Ovary (tissue), 7 donors: ENCODE measurements at regions not wholly inside any gene's neighbourhood (a gene's known extent, or its start where the extent isn't known, plus 50 kb on each side); places are given as distances from the start of the nearest gene placed in this dataset.

Experiments used
- DNase-seq, 5 donors: peaks; one replicate each; pipeline ENCODE4 v3.0.0-alpha.2; 2019 to 2020
- H3K27ac ChIP-seq, 2 donors: fragments of 200-600 bp; one replicate each; pipeline versions ENCODE4 v1.5.1 to v1.8.0; 2019 to 2022
- H3K27me3 ChIP-seq: fragments of 200-600 bp; one replicate; pipeline ENCODE4 v1.8.0; 2022
- H3K36me3 ChIP-seq: fragments of 200-600 bp; sonication (generic); one replicate; pipeline ENCODE4 v1.5.1; 2019
- H3K4me1 ChIP-seq: one replicate; pipeline ENCODE4 v1.8.1; 2013; ENCODE audit warnings: mild to moderate bottlenecking, moderate library complexity; ENCODE audit not compliant: insufficient read depth
- H3K4me3 ChIP-seq: fragments of 200-600 bp; sonication (generic); one replicate; pipeline ENCODE4 v1.5.1; 2017
- H3K9me3 ChIP-seq, 2 donors: fragments of 200-600 bp in 1 of 2; sonication (generic) in 1 of 2; one replicate each; pipeline versions ENCODE4 v1.5.1 to v1.8.1; 2013 to 2019; ENCODE audit warnings: mild to moderate bottlenecking in 1 of 2, moderate library complexity in 1 of 2
- CTCF ChIP-seq, 3 donors: fragments of 450-650 bp in 2 of 3; fragments of 200-600 bp in 1 of 3; IDR thresholded peaks; one replicate each; pipeline versions ENCODE4 v1.5.1 to v1.8.0; 2016 to 2022; ENCODE audit warnings: antibody characterized with exemption in 3 of 3, mild to moderate bottlenecking in 1 of 3
- EP300 ChIP-seq: sonication (generic); formaldehyde crosslinking; IDR thresholded peaks from one replicate; pipeline ENCODE4 v1.6.1; 2017; ENCODE audit warnings: antibody characterized with exemption
- POLR2A ChIP-seq: fragments of 450-650 bp; IDR thresholded peaks from one replicate; pipeline ENCODE4 v1.6.1; 2017; ENCODE audit warnings: antibody characterized with exemption, mild to moderate bottlenecking, moderate library complexity
- WGBS, 3 donors: extraction: QIAGEN DNeasy Blood & Tissue Kit in 1 of 3; methylation state at CpG; one replicate each; pipeline versions ENCODE4 v1.1.5 to v1.1.7; 2013 to 2017; 5-methylcytosine and 5-hydroxymethylcytosine counted together
- intact Hi-C, 4 donors: fragments of 100-400 bp; cut with DNase I; formaldehyde crosslinking; loops; one replicate each; pipeline versions ENCODE4 v1.11.0 to v1.15.1; 2022 to 2023
- donor health status: DM: no; HTN: no; CAD: no; lungs with moderate emphysema.
- donor health status: DM: no; HTN: no; CAD: no.
- donor health status: Bipolar disorder and iron deficiency.
- donor health status: DM: no; HTN: no; CAD: no.
- donor health status: DM: yes; HTN: yes; CAD: no.

DNA sequence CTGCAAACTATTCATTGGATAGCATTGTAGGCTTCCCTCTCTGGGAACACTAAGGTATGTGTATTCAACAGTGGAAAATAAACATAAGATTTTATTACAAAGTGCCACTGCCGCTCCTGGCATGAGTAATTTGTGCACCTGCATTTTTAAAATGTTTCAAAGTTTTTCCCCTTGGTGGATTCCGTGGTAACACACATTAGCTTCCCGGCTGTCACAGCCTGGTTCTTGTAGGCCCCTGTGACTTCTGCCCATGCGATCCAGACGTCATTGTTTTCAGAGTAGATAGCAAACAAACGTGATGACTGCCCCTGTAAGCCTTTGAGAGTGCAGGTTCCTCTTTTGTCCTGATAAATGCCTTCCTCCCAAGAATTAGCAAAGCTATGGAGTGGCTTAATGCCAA, 421.0 kb downstream of the ZNF521 start:
- TF ChIP-seq EP300 (no peak), POLR2A (no peak), CTCF (IDR thresholded peaks at IDR 0.05) (no peak)
- Histone ChIP-seq H3K36me3 (no peaks in the 10 kb centered on the region), H3K27ac (no peak overlapping the region), H3K4me1 (no peaks in the 10 kb centered on the region), H3K27me3 (no peaks in the 10 kb centered on the region), H3K4me3 (no peak overlapping the region), H3K9me3 (no peaks in the 10 kb centered on the region)
- no peak for DNase-seq
- 74 to 82% (median 79%) methylated on average over 6 of the region's 6 CpGs for WGBS, 3 donors
- intact Hi-C loops = no loop called here

DNA sequence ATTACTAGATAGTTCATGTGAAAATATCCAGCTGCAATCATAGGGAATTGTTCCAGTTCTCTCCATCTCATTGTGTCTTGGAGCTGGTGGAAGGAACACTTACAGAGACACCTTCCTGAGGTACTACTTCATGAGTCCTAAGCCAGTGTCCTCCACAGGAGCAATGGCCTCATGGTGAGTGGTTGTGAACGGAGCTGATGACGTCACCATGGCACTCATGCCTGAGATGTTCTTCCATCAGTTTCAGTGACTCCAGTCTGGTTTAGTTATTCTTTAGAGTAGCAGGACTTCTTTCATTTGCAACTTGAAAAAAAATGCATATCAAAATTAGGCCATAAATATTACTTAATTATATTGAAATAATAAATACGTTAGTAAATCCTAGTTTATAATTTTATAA, 418.6 kb downstream of the ZNF521 start:
- intact Hi-C loops = no loop called here
- Histone ChIP-seq H3K9me3 (no peaks in the 10 kb centered on the region), H3K27ac (no peak overlapping the region), H3K4me1 (no peaks in the 10 kb centered on the region), H3K36me3 (no peaks in the 10 kb centered on the region), H3K4me3 (no peak overlapping the region), H3K27me3 (no peaks in the 10 kb centered on the region)
- no peak for DNase-seq
- WGBS, 3 donors = 93 to 99% (median 95%) methylated on average over 3 of the region's 3 CpGs
- no peak for TF ChIP-seq CTCF (IDR thresholded peaks at IDR 0.05)
- no peak for TF ChIP-seq EP300
- TF ChIP-seq POLR2A = no peak

- no peak overlapping the region for H3K27ac ChIP-seq
- no peaks in the 10 kb centered on the region for H3K4me1 ChIP-seq
- intact Hi-C loops = no loop called here
- no peak for TF ChIP-seq EP300
- TF ChIP-seq POLR2A = no peak
- TF ChIP-seq CTCF (IDR thresholded peaks at IDR 0.05) = no peak
- H3K36me3 ChIP-seq = no peaks in the 10 kb centered on the region
- no peak overlapping the region for H3K4me3 ChIP-seq
- WGBS, 3 donors = 86 to 93% (median 88%) methylated on average over 7 of the region's 7 CpGs
- no peak for DNase-seq
- no peaks in the 10 kb centered on the region for H3K9me3 ChIP-seq
- H3K27me3 ChIP-seq = no peaks in the 10 kb centered on the region
Observed at GRCh38 chr18:24934258-24934932, 417.6 kb downstream of the ZNF521 start.

DNA sequence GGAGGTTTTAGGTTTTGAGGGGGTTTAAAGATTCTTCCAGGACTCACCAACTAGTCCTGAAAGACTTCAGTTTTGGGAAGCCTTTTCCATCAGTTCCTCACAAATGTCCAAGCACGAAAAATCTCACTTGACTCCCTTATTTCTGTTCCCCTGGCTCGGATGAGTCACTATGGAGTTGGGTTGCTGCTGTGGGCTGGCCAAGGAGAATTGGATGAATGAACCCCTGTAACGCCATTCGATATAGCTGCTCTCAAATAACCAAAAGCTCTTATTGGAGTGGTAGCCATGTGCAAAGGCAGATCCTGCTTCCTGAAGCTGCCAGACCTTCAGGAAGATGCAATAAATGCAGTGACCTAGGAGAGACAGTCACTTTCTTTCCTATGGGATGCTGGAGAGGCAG, 417.0 kb downstream of the ZNF521 start:
- no peak overlapping the region for H3K4me3 ChIP-seq

More for the DNA sequence above, 417.0 kb downstream of the ZNF521 start:
- 92 to 95% (median 93%) methylated on average over 4 of the region's 4 CpGs for WGBS, 3 donors
- no peaks in the 10 kb centered on the region for H3K36me3 ChIP-seq
- no peak overlapping the region for H3K27ac ChIP-seq
- no peaks in the 10 kb centered on the region for H3K4me1 ChIP-seq
- H3K27me3 ChIP-seq = no peaks in the 10 kb centered on the region
- intact Hi-C loops = no loop called here
- TF ChIP-seq EP300 (no peak), CTCF (IDR thresholded peaks at IDR 0.05) (no peak), POLR2A (no peak)
- DNase-seq = no peak
- no peaks in the 10 kb centered on the region for H3K9me3 ChIP-seq
